ENCODE measurements at regions not wholly inside any gene's neighbourhood (a gene's known extent, or its start where the extent isn't known, plus 50 kb on each side); places are given as distances from the start of the nearest gene placed in this dataset.

DNA sequence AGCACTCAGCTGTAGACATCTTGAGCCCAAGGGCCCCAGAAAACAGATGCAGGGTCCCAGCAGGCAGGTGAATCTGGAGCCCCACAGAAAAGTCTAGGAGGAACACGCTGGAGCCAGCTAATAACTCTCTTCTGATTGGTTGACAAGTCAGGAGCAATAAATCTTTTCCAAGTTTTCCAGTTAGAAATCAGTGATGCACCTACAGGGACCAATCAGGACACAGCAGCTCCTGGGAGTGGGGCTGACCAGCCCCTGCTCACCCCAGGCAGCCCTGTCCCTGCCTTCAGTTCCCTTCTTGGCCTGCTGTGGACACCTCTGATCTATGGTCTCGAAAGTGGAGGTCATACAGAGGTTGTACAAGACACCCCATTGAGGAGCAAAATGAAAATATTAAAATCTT, 75.7 kb downstream of the KCNF1 start:
- Histone ChIP-seq H4K5ac (ENCODE audit: insufficient read length, low read depth, low read length) (no peak overlapping the region), H2BK120ac (ENCODE audit: low read depth, low read length, poor library complexity, severe bottlenecking) (no peak overlapping the region), H3K79me2 (ENCODE audit: insufficient read depth, low read length) (no peaks in the 10 kb centered on the region), H4K8ac (replicated peaks; ENCODE audit: insufficient read length, low read depth, low read length) (no peak overlapping the region), H2BK12ac (ENCODE audit: insufficient read length, low read depth, low read length) (no peak overlapping the region), H2AFZ (ENCODE audit: low read length) (no peak overlapping the region), H4K20me1 (ENCODE audit: control insufficient read depth, insufficient read depth, insufficient read length) (no peaks in the 10 kb centered on the region), H2BK5ac (ENCODE audit: insufficient read length, low read length) (no peak overlapping the region), H2BK15ac (ENCODE audit: low read depth, low read length) (no peak overlapping the region), H3K23me2 (ENCODE audit: insufficient read length, low read depth, low read length, poor library complexity, severe bottlenecking) (no peaks in the 10 kb centered on the region), H2AK5ac (ENCODE audit: insufficient read length, low read length) (no peak overlapping the region), H3K27me3 (ENCODE audit: insufficient read depth, low read length) (no peaks in the 10 kb centered on the region), H3K18ac (ENCODE audit: insufficient read length, low read depth, low read length) (no peak overlapping the region), H3K4me1 (ENCODE audit: insufficient read depth, low read length) (no peaks in the 10 kb centered on the region), H3K27ac (ENCODE audit: insufficient read length, low read depth, low read length) (no peak overlapping the region), H3K79me1 (ENCODE audit: insufficient read depth, low read depth, low read length, poor library complexity, severe bottlenecking) (no peaks in the 10 kb centered on the region), H3K4ac (ENCODE audit: low read depth, low read length) (no peak overlapping the region), H2BK20ac (ENCODE audit: low read depth, low read length, poor library complexity, severe bottlenecking) (no peak overlapping the region), H3K9ac (ENCODE audit: extremely low read depth, insufficient read length, low read length) (no peak overlapping the region), H3T11ph (ENCODE audit: low read length) (no peak overlapping the region), H3K23ac (ENCODE audit: insufficient read length, low read depth, low read length) (no peak overlapping the region), H3K14ac (ENCODE audit: insufficient read depth, low read length) (no peak overlapping the region), H3K4me2 (ENCODE audit: insufficient read depth, insufficient read length, low read length) (no peak overlapping the region), H3K9me3 (ENCODE audit: control insufficient read depth, low read depth, low read length) (no peaks in the 10 kb centered on the region), H3K56ac (ENCODE audit: insufficient read length, low read depth, low read length) (no peak overlapping the region), H4K91ac (ENCODE audit: insufficient read length, low read depth, low read length) (no peak overlapping the region)
- no peak for TF ChIP-seq CTCF (conservative IDR thresholded peaks at IDR 0.05)
- Mint-ChIP-seq H3K4me3 (no peak overlapping the region), H3K27me3 (ENCODE audit: low read depth) (peaks cover 8% of the 10 kb centered on the region), H3K27ac (no peak overlapping the region), H3K4me1 (peaks cover 2 to 3% of the 10 kb centered on the region in 2 experiments; a peak in 1 of 4 replicates), H3K9me3 (no peaks in the 10 kb centered on the region), H3K36me3 (ENCODE audit: insufficient read depth in 1 of 3, low read depth in 3 of 3) (no peaks in the 10 kb centered on the region)
- no peak for DNase-seq
- WGBS (ENCODE audit: extremely low coverage, insufficient read length, low lambda C conversion rate), result no CpG with 5 or more reads among the region's 2 CpGs
